HS-27A (cell line): ENCODE measurements at regions not wholly inside any gene's neighbourhood (a gene's known extent, or its start where the extent isn't known, plus 50 kb on each side); places are given as distances from the start of the nearest gene placed in this dataset.
"Not testable (repeated sequence)": the region's sequence is repeated elsewhere in the genome, so short reads cannot be mapped to it uniquely, and the experiment has no call there.

Experiments
- DNase-seq: peaks from one replicate; pipeline ENCODE4 v3.0.0-alpha.2; 2012; ENCODE audit warnings: low read depth, missing footprints

- DNase-seq: no peak
Observed at GRCh38 chr11:82056450-82056849, 677.2 kb downstream of the FAM181B start.

DNA sequence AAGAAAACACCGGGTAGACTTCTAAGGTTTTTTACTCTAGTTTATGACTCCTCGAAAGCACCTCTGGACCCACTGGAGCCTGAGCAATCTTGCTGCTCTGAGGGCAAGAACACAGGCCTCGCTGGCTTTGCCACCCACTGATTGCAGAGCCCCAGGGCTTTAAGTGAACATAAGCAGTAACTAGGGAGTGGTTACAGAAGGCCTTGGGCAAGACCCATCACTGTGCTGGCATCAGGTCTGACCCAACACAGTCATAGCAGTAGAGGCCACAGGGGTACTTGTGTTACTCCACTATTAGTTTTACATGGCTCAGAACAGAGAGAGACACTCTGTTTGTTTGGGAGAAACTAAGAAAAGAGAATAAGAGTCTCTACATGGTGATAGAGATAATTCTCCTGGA lies 684.5 kb downstream of the FAM181B start:
- DNase-seq: no peak

GRCh38 chr11:82047200-82047599 lies 686.5 kb downstream of the FAM181B start:
- no peak for DNase-seq

GRCh38 chr11:82046778-82047177 lies 686.9 kb downstream of the FAM181B start:
- DNase-seq: no peak

- no peak for DNase-seq
Observed at GRCh38 chr11:82045748-82046457, 687.8 kb downstream of the FAM181B start.

DNA sequence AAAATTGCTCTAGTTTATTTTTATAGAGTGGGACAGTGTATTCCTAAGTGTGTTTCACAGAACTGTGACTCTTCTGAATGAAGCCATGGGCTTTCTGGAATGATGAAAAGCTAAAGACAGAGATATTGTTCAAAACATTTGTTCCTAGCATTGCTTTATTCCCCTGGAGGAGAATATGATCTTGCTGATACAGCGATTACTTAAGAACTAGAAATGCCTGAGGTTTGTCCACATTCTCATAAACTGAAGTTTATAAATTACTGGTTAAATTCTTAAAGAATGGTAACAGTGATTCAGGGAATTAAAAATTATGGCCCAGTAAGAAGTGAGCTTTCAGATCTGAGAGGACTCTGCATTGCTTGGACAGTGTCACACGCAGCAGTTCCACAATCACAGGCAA lies 690.3 kb downstream of the FAM181B start:
- no peak for DNase-seq

- DNase-seq: no peak
Observed at GRCh38 chr11:82041764-82042163, 691.9 kb downstream of the FAM181B start.

- no peak for DNase-seq
Observed at GRCh38 chr11:82038154-82038553, 695.5 kb downstream of the FAM181B start.

DNA sequence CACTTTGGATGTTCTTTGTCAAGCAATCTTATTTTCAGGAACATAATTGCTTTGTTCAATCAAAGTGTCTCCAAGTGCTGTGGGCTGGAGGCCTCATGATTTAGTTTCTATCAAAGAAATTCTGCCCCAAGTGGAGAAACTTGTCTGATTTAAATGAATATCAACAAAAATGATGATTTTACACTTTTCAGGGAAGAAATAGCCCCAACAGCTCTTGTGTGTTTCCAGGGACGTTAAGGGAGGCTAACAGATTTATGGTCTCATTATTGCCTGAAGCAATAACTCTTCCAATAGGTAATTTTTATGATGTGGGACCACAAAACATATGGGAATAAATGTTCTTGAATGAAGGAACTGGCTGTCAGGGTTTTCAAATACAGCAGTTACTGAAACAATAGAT lies 699.1 kb downstream of the FAM181B start:
- no peak for DNase-seq

DNA sequence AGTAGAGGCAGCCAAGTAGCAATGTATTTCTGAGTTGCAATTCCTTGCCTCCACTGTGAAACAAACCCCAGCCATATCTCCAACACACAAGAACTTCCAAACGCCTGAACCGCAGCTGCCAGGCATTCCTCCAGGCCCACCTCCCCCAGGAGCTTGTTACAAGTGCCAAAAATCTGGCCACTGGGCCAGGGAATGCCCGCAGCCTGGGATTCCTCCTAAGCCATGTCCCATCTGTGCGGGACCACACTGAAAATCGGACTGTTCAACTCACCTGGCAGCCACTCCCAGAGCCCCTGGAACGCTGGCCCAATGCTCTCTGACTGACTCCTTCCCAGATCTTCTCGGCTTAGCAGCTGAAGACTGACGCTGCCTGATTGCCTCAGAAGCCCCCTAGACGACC lies 706.3 kb downstream of the FAM181B start:
- DNase-seq: not testable (repeated sequence)

GRCh38 chr11:82024760-82025159 lies 708.9 kb downstream of the FAM181B start:
- no peak for DNase-seq

DNA sequence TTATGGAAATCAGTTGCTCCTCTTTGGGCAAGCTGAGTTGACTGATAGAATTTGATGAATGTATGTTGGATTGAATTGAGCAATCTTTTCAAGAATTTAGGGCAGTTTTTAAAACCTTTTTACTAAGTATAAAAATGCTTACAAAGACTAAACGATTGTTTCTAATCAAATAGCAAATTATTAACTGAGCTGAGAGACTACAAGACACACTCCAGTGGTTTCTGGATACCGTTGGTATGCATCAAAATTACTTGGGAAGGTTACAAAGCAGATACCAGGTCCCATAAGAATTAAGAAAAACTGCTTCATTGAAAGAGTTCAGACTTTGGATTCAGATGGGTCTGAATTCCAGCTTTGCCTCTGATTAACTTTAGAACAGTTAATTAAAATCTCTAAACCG lies 721.4 kb downstream of the FAM181B start:
- DNase-seq: no peak

DNA sequence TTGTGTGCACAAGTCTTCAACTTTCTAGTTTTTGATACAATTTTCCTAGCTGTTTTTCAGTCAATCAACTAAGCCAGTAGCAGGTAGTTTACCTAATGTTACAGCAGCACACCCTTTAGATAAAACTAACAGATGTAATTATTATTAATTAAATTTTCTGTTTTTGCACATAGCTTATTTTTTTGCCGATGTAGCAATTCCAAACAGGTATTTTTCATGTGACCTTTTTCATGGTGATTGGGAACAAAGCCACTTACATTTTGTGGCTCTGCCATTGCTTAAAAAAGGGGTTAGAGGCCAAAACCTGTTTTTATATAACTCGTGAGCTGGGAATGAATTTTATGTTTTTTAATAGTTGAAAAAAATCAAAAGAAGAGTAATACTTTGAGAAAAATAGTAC lies 724.5 kb downstream of the FAM181B start:
- no peak for DNase-seq

- DNase-seq: no peak
Observed at GRCh38 chr11:82007521-82007920, 726.1 kb downstream of the FAM181B start.

DNA sequence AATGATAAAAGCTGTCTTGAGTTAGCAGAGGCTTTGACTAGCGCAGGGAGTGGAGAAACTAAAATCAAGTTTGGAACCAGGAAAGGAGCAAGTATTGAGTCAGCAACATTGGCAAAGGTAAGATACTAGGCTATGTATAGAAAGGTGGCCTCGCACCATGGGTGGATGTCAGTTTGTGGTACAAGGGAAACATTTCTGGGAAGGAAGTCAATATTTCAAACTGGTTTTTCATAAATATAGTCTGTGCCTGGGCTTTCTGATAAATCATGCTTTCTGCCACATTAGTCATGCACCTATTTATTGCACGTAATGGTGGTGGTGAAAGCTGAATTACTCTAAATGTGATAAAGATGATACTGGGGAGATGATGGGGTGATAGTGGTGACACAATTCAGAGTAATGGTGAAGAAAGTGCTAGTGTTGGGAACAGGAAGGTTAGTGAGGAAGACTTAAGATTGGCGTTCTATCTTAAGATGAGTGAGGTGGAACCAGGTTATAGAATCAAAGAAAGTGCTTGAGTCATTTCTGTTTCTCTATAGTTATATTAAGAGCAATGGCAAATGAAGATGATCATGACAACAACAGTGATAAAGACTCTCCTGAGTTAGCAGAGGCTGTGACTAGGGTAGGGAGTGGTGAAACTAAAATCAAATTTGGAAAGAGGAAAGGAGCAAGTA lies 729.0 kb downstream of the FAM181B start:
- DNase-seq: no peak

- DNase-seq: no peak
Observed at GRCh38 chr11:82003671-82004515, 729.8 kb downstream of the FAM181B start.

- DNase-seq: no peak
Observed at GRCh38 chr11:82003024-82003423, 730.6 kb downstream of the FAM181B start.

DNA sequence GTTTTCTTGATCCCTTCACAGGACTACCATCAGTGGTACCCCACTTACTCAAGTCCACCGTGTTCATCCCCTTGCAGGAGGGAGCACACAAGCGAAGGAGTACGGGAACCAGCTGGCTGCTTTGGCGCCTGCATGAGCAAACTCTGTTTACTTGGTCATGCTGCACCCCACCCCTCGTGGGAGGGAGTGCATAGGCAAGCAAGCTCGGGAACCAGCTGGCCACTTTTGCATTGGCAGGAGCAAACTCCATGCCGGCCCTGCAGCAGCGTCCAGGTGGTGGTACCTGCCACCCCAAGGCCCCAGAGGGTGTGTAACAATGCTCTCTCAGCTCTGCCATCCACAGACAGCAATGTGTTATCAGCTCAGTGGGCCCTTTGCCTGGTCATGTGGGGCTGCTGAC lies 737.8 kb downstream of the FAM181B start:
- DNase-seq: no peak

DNA sequence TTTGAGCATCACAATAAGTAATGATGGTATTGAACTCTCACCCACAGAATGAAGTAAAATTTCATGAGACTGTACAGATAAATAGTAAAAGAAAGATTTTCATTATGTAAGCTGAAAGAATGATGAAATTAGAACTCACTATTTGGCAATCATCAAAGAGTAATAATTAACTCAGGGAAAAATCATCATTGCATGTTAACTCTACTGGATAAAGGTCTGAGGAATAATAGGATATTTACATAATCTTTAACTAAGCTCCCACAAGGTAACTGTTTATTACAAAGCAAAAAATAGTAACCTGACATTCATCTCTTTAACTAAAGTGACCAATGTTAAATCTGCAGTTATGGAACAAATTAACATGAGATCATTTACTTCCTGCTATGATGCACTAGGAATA lies 739.9 kb downstream of the FAM181B start:
- no peak for DNase-seq

DNA sequence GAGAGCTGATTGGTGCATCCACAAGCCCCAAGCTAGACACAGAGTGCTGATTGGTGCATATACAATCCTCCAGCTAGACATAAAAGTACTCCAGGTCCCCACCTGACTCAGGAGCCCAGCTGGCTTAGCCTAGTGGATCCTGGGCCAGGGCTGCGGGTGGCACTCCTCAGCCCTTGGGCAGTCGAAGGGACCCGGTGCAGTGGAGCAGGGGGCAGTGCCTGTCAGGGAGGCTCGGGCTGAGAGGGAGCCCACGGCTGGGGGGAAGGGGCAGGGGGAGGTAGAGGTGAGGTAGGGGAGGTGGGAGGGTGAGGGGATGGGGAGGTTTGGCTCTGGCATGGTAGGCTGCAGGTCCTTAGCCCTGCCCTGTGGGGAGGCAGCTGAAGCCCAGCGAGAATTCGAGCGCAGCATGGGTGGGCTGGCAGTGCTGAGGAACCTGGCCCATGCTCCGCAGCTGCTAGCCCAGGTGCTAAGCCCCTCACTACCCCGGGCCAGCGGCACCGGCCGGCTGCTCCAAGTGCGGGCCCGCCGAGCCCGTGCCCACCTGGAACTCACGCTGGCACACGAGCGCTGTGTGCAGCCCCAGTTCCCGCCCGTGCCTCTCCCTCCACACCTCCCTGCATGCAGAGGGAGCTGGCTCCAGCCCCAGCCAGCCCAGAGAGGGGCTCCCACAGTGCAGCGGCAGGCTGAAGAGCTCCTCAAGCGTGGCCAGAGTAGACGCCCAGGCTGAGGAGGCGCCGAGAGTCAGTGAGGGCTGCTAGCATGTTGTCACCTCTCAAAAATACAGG lies 742.8 kb downstream of the FAM181B start:
- DNase-seq: no peak

GRCh38 chr11:81989093-81989492 lies 744.6 kb downstream of the FAM181B start:
- no peak for DNase-seq

DNA sequence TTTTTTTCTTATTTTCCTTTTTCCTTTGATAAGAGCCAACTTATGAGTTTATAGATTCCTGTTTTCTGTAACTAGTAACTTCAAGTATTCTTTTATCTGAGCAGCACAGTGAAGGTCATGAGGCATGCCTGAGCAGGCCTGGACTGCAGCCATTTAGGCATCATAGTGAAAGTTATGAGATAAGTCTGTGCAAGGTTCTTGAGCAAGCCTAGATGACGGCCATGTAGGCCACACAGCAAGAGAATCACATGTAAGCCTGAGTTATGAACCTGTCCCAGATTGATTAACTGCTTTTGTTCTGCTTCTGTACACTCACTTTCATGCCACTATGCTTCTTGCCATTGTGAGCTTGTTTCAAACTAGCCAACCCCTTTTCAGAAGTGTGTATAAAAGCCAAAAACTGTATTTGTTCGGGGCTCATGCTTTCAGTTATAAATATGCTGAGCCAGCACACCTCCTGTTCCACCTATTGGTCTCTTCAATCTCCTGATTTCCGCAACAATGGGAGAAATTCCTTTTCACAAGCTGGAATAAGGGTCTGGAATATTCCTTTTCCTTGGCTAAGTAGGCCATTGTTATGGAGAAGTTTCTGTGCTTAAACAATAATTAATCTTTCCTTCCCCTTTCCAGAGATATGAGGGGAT lies 745.7 kb downstream of the FAM181B start:
- no peak for DNase-seq
